HCT116 (cell line): ENCODE measurements at regions not wholly inside any gene's neighbourhood (a gene's known extent, or its start where the extent isn't known, plus 50 kb on each side); places are given as distances from the start of the nearest gene placed in this dataset.

Experiments
- ATAC-seq: fragments of 200-7000 bp; cut with Tn5 transposase; 2 replicates; pipeline ENCODE4 v1.9.1; 2020; ENCODE audit warnings: mild to moderate bottlenecking, moderate library complexity
- BruUV-seq: library from RNA; stranded (reverse); fragments of 400-500 nt; replicated peaks from 2 replicates; lab custom pipeline; 2021; lab: Mats Ljungman, UMichigan
- CTCF ChIA-PET: fragments of 300-600 bp; sonication (Branson Sonifier 250); formaldehyde crosslinking; loops from one replicate; lab custom pipeline; 2021; ENCODE audit warnings: antibody characterized with exemption; lab: Charles Lee
- POLR2A ChIA-PET: fragments of 300-600, 350-600 bp; sonication (Branson Sonifier 250); formaldehyde crosslinking; loops from one replicate; lab custom pipeline; 2021; ENCODE audit warnings: antibody characterized with exemption; lab: Charles Lee
- RAD21 ChIA-PET, 2 experiments: fragments of 300-600 bp; sonication (Branson Sonifier 250); formaldehyde crosslinking; loops; one replicate each; lab custom pipeline; 2023; ENCODE audit warnings: low total read pairs in 2 of 2; ENCODE audit not compliant: uncharacterized antibody in 2 of 2, unreplicated experiment in 2 of 2, low non-redundant PET in 1 of 2; lab: Charles Lee
- DNase-seq: peaks from one replicate; pipeline ENCODE4 v3.0.0-alpha.2; 2010; ENCODE audit warnings: low read depth, low spot score
- H2AFZ ChIP-seq: fragments of 200-600 bp; shearing (Covaris generic), sonication (generic); 2 replicates; pipeline ENCODE4 v1.6.1; 2017; ENCODE audit warnings: low read depth, mixed run types, mixed read lengths, antibody characterized with exemption, low read length; ENCODE audit not compliant: poor library complexity, severe bottlenecking
- H3K27ac ChIP-seq: 2 replicates; pipeline ENCODE4 v1.5.1; 2012; ENCODE audit warnings: low read depth, low read length
- H3K27me3 ChIP-seq: fragments of 200-600 bp; sonication (generic); 2 replicates; pipeline ENCODE4 v1.6.1; 2016; ENCODE audit warnings: mixed run types, low read length, mixed read lengths; ENCODE audit not compliant: insufficient read depth
- H3K36me3 ChIP-seq, 2 experiments: fragments of 200-500 bp in 1 of 2; fragments of 200-600 bp in 1 of 2; sonication (Bioruptor generic) in 1 of 2; sonication (generic) in 1 of 2; 2 replicates each; pipeline versions ENCODE4 v1.5.1 to v1.6.1; 2014 to 2016; ENCODE audit warnings: low read length in 2 of 2, inconsistent platforms in 1 of 2, mixed read lengths in 1 of 2, mixed run types in 1 of 2; ENCODE audit not compliant: insufficient read depth in 2 of 2, control insufficient read depth in 1 of 2
- H3K4me1 ChIP-seq, 2 experiments: fragments of 200-600 bp in 1 of 2; sonication (generic) in 1 of 2; 2 replicates each; pipeline versions ENCODE4 v1.5.1 to v1.6.1; 2012 to 2017; ENCODE audit warnings: low read length in 2 of 2, inconsistent platforms in 1 of 2, mild to moderate bottlenecking in 1 of 2, mixed read lengths in 1 of 2, mixed run types in 1 of 2, moderate library complexity in 1 of 2; ENCODE audit not compliant: insufficient read depth in 2 of 2, control insufficient read depth in 1 of 2
- H3K4me2 ChIP-seq: fragments of 200-600 bp; sonication (generic); 2 replicates; pipeline ENCODE4 v1.6.1; 2017; ENCODE audit warnings: mixed run types, low read length, mixed read lengths
- H3K4me3 ChIP-seq, 2 experiments: fragments of 200-600 bp in 1 of 2; sonication (generic) in 1 of 2; replicated peaks in 1 of 2; 2 replicates each; pipeline ENCODE4 v1.5.1; 2011 to 2016; ENCODE audit warnings: low read length in 2 of 2, control low read depth in 1 of 2, low read depth in 1 of 2, mild to moderate bottlenecking in 1 of 2, mixed read lengths in 1 of 2, mixed run types in 1 of 2
- H3K79me2 ChIP-seq: fragments of 200-600 bp; sonication (generic); 2 replicates; pipeline ENCODE4 v1.6.1; 2017; ENCODE audit warnings: mild to moderate bottlenecking, mixed run types, low read length, moderate library complexity, mixed read lengths; ENCODE audit not compliant: insufficient read depth
- H3K9ac ChIP-seq: fragments of 200-600 bp; sonication (generic); 2 replicates; pipeline ENCODE4 v1.6.1; 2016; ENCODE audit warnings: low read length, mixed read lengths
- H3K9me2 ChIP-seq: fragments of 200-600 bp; sonication (generic), shearing (Covaris generic); 2 replicates; pipeline ENCODE4 v1.6.1; 2017; ENCODE audit warnings: mixed run types, mild to moderate bottlenecking, moderate library complexity; ENCODE audit not compliant: insufficient read depth
- H3K9me3 ChIP-seq, 2 experiments: fragments of 200-500 bp in 1 of 2; fragments of 200-600 bp in 1 of 2; sonication (Bioruptor generic) in 1 of 2; sonication (generic) in 1 of 2; 2 replicates each; pipeline ENCODE4 v1.6.1; 2014 to 2017; ENCODE audit warnings: low read length in 2 of 2, mixed read lengths in 2 of 2, inconsistent platforms in 1 of 2, low read depth in 1 of 2, mild to moderate bottlenecking in 1 of 2, mixed run types in 1 of 2, moderate library complexity in 1 of 2; ENCODE audit not compliant: control insufficient read depth in 1 of 2, insufficient read depth in 1 of 2
- H4K20me1 ChIP-seq: fragments of 200-600 bp; sonication (generic), shearing (Covaris generic); 2 replicates; pipeline ENCODE4 v1.6.1; 2017; ENCODE audit warnings: mixed run types, mild to moderate bottlenecking, moderate library complexity; ENCODE audit not compliant: insufficient read depth
- CBX3 ChIP-seq: IDR thresholded peaks from 2 replicates; pipeline ENCODE4 v1.6.1; 2012; ENCODE audit warnings: low read depth
- CEBPB ChIP-seq: IDR thresholded peaks from 2 replicates; pipeline ENCODE4 v1.6.1; 2012; ENCODE audit warnings: low read depth
- EGR1 ChIP-seq: IDR thresholded peaks from 2 replicates; pipeline ENCODE4 v1.6.1; 2012; ENCODE audit warnings: low read depth
- ELF1 ChIP-seq: IDR thresholded peaks from 2 replicates; pipeline ENCODE4 v1.6.1; 2012; ENCODE audit warnings: low read depth, borderline replicate concordance
- EZH2phosphoT487 ChIP-seq: fragments of 200-600 bp; IDR thresholded peaks from 2 replicates; pipeline ENCODE4 v1.6.1; 2018; ENCODE audit warnings: antibody characterized with exemption, borderline replicate concordance
- JUND ChIP-seq: IDR thresholded peaks from 2 replicates; pipeline ENCODE4 v1.6.1; 2012
- POLR2A ChIP-seq: IDR thresholded peaks from 2 replicates; pipeline ENCODE4 v1.7.0; 2011; ENCODE audit warnings: borderline replicate concordance; ENCODE audit not compliant: insufficient read depth, insufficient read length; ENCODE audit errors: extremely low read depth
- POLR2AphosphoS5 ChIP-seq: IDR thresholded peaks from 2 replicates; pipeline ENCODE4 v1.6.1; 2011; ENCODE audit warnings: mild to moderate bottlenecking, low read depth, low read length, moderate library complexity
- RAD21 ChIP-seq: IDR thresholded peaks from 2 replicates; pipeline ENCODE4 v1.6.1; 2012; ENCODE audit warnings: low read depth, mild to moderate bottlenecking
- SIN3A ChIP-seq: IDR thresholded peaks from 2 replicates; pipeline ENCODE4 v1.6.1; 2012; ENCODE audit warnings: low read depth
- SP1 ChIP-seq: IDR thresholded peaks from 2 replicates; pipeline ENCODE4 v1.6.1; 2012; ENCODE audit warnings: low read depth
- TCF7L2 ChIP-seq: IDR thresholded peaks from 2 replicates; pipeline ENCODE4 v1.7.0; 2011; ENCODE audit warnings: borderline replicate concordance, inconsistent platforms; ENCODE audit not compliant: insufficient read depth, insufficient read length; ENCODE audit errors: extremely low read depth
- YY1 ChIP-seq: IDR thresholded peaks from 2 replicates; pipeline ENCODE4 v1.6.1; 2011; ENCODE audit warnings: low read length, low read depth, moderate library complexity, mild to moderate bottlenecking; ENCODE audit not compliant: insufficient replicate concordance; ENCODE audit errors: extremely low read depth
- ZFX ChIP-seq: fragments of 450-650 bp; IDR thresholded peaks from 2 replicates; pipeline ENCODE4 v1.6.1; 2017
- ZNF274 ChIP-seq: fragments of 200-500 bp; sonication (Bioruptor generic); IDR thresholded peaks from 2 replicates; pipeline ENCODE4 v1.6.1; 2014; ENCODE audit warnings: mild to moderate bottlenecking, low read depth, low read length, inconsistent platforms
- intact Hi-C: fragments of 100-400 bp; cut with micrococcal nuclease; formaldehyde crosslinking; loops from 2 replicates; pipeline ENCODE4 v1.10.0; 2022
- TF ChIP-seq, protein P1 (sequence below): IDR thresholded peaks from 2 replicates; pipeline ENCODE4 v1.6.1; 2012
- TF ChIP-seq, protein P2 (sequence below), 3 experiments: fragments of 200-600 bp in 1 of 3; sonication (generic) in 1 of 3; IDR thresholded peaks in 2 of 3; conservative IDR thresholded peaks in 1 of 3; 2 replicates each; pipeline ENCODE4 v1.5.1; 2012 to 2017; ENCODE audit warnings: low read depth in 2 of 3, low read length in 2 of 3, antibody characterized with exemption in 1 of 3, borderline replicate concordance in 1 of 3, control low read depth in 1 of 3, mild to moderate bottlenecking in 1 of 3, mixed read lengths in 1 of 3, mixed run types in 1 of 3, moderate library complexity in 1 of 3; ENCODE audit not compliant: insufficient read depth in 1 of 3
- TF ChIP-seq, protein P3 (sequence below): IDR thresholded peaks from 2 replicates; pipeline ENCODE4 v1.6.1; 2011; ENCODE audit warnings: mild to moderate bottlenecking, low read length, moderate library complexity; ENCODE audit not compliant: insufficient replicate concordance; ENCODE audit errors: extremely low read depth

DNA sequence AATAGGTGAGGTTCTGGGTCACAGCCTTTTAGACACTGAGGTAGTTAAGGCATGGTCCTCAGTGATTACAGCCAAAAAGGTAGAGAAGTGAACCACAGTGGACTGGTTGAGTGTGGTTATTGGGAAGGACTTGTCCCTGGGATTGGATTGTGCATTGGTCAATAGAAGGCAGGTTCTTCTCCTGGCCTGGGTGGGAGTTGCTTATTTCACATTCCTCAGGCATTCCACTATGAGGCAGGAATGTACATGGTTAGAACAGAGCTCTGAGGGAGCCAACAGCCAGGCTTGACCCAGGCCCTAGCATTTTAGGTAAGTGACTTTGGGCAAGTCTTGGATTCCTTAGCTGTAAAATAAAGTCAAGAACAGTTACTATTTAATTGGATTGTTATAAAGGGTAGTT is 97.9 kb upstream of the MARK1 start:
- H3K79me2 ChIP-seq: no peaks in the 10 kb centered on the region
- H3K9me2 ChIP-seq: no peaks in the 10 kb centered on the region
- intact Hi-C loops: no loop called here
- DNase-seq: no peak
- H3K9ac ChIP-seq: no peak overlapping the region
- CTCF ChIA-PET: no interaction called here
- H3K27ac ChIP-seq: no peak overlapping the region
- no peak overlapping the region for H3K4me3 ChIP-seq
- BruUV-seq: no TSS peak
- H3K4me1 ChIP-seq: peaks cover 4 to 22% of the 10 kb centered on the region in 2 experiments; a peak in 3 of 4 replicates
- no peak overlapping the region for H2AFZ ChIP-seq
- 0 out of 2 replicates have a peak overlapping the region, but pooled peaks have one; percentile 15 for H3K4me2 ChIP-seq
- POLR2A ChIA-PET: interaction anchor here (1.1 kb wide), 1 partner anchor 10 kb away, joined by 3 read pairs; no protein-coding TSS in a partner anchor
- ATAC-seq: peak; percentile 62
- RAD21 ChIA-PET: no interaction called here
- no peaks in the 10 kb centered on the region for H4K20me1 ChIP-seq
- H3K36me3 ChIP-seq: no peaks in the 10 kb centered on the region
- TF ChIP-seq ZFX (no peak), ELF1 (no peak)
- H3K9me3 ChIP-seq: no peaks in the 10 kb centered on the region
- no peaks in the 10 kb centered on the region for H3K27me3 ChIP-seq

DNA sequence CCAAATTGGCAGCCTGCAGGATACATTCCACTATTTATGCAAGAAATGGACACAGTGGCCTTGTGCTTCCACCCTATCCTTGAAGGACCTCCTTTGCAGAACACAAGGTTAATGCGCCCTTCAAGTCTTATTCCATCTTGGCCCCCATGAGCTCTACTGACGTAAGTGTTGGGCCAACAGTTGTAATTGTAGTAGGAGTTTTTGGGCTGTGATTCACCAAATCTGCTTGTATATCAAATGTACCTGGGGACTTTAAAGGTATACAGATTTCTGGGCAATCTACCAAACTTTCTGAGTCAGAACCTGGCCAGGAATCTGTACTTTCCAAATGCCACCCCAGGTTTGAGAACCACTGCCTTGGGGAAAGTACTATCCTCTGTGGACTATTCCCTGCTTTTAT is 100.9 kb upstream of the MARK1 start:
- Histone ChIP-seq H3K4me2 (peak overlapping the region; percentile 26), H3K27ac (no peak overlapping the region)
- TF ChIP-seq SP1 (peak; percentile 48; the same call in 1 of the 2 replicates), ZFX (no peak), RAD21 (no peak), POLR2A (no peak), ELF1 (no peak), CBX3 (peak; percentile 67), POLR2AphosphoS5 (peak; percentile 28; the same call in 1 of the 2 replicates), YY1 (no peak), EZH2phosphoT487 (no peak), CEBPB (peak; percentile 47; the same call in 1 of the 2 replicates), ZNF274 (no peak), JUND (peak; percentile 70), EGR1 (no peak), TCF7L2 (no peak), SIN3A (no peak)
- TF ChIP-seq, protein P1, sequence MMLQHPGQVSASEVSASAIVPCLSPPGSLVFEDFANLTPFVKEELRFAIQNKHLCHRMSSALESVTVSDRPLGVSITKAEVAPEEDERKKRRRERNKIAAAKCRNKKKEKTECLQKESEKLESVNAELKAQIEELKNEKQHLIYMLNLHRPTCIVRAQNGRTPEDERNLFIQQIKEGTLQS: no peak
- TF ChIP-seq, protein P2, sequence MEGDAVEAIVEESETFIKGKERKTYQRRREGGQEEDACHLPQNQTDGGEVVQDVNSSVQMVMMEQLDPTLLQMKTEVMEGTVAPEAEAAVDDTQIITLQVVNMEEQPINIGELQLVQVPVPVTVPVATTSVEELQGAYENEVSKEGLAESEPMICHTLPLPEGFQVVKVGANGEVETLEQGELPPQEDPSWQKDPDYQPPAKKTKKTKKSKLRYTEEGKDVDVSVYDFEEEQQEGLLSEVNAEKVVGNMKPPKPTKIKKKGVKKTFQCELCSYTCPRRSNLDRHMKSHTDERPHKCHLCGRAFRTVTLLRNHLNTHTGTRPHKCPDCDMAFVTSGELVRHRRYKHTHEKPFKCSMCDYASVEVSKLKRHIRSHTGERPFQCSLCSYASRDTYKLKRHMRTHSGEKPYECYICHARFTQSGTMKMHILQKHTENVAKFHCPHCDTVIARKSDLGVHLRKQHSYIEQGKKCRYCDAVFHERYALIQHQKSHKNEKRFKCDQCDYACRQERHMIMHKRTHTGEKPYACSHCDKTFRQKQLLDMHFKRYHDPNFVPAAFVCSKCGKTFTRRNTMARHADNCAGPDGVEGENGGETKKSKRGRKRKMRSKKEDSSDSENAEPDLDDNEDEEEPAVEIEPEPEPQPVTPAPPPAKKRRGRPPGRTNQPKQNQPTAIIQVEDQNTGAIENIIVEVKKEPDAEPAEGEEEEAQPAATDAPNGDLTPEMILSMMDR (IDR thresholded peaks at IDR 0.05 in 2 of 3, conservative IDR thresholded peaks at IDR 0.05 in 1 of 3; ENCODE audit: borderline replicate concordance in 1 of 3, insufficient read depth in 1 of 3, low read depth in 2 of 3, low read length in 2 of 3): no peak
- TF ChIP-seq, protein P3, sequence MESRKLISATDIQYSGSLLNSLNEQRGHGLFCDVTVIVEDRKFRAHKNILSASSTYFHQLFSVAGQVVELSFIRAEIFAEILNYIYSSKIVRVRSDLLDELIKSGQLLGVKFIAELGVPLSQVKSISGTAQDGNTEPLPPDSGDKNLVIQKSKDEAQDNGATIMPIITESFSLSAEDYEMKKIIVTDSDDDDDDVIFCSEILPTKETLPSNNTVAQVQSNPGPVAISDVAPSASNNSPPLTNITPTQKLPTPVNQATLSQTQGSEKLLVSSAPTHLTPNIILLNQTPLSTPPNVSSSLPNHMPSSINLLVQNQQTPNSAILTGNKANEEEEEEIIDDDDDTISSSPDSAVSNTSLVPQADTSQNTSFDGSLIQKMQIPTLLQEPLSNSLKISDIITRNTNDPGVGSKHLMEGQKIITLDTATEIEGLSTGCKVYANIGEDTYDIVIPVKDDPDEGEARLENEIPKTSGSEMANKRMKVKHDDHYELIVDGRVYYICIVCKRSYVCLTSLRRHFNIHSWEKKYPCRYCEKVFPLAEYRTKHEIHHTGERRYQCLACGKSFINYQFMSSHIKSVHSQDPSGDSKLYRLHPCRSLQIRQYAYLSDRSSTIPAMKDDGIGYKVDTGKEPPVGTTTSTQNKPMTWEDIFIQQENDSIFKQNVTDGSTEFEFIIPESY: no peak

More for the DNA sequence above, 100.9 kb upstream of the MARK1 start:
- Histone ChIP-seq H3K9me3 (no peaks in the 10 kb centered on the region), H3K9ac (no peak overlapping the region), H3K27me3 (no peaks in the 10 kb centered on the region), H4K20me1 (no peaks in the 10 kb centered on the region), H3K36me3 (no peaks in the 10 kb centered on the region), H3K4me1 (peaks cover 4 to 16% of the 10 kb centered on the region in 2 experiments; a peak in 3 of 4 replicates), H2AFZ (no peak overlapping the region), H3K79me2 (no peaks in the 10 kb centered on the region), H3K9me2 (no peaks in the 10 kb centered on the region), H3K4me3 (no peak overlapping the region)
- RAD21 ChIA-PET: no interaction called here
- CTCF ChIA-PET: no interaction called here
- DNase-seq (peak; percentile 51), ATAC-seq (peak; percentile 63)
- intact Hi-C loops: no loop called here
- BruUV-seq: no TSS peak
- POLR2A ChIA-PET: no interaction called here
